ENCODE measurements at regions not wholly inside any gene's neighbourhood (a gene's known extent, or its start where the extent isn't known, plus 50 kb on each side); places are given as distances from the start of the nearest gene placed in this dataset.

GRCh38 chr6:150692604-150693003 lies 92.9 kb downstream of the PLEKHG1 start:
- no peak for TF ChIP-seq ZBTB7A (IDR thresholded peaks at IDR 0.05; ENCODE audit: low read depth)

GRCh38 chr6:150694889-150695288 lies 95.2 kb downstream of the PLEKHG1 start:
- TF ChIP-seq FOXM1 (IDR thresholded peaks at IDR 0.05; ENCODE audit: borderline replicate concordance, low read depth) (no peak), RAD21 (IDR thresholded peaks at IDR 0.05; ENCODE audit: low read depth) (no peak), REST (IDR thresholded peaks at IDR 0.05; ENCODE audit: low read depth) (no peak), ZBTB7A (IDR thresholded peaks at IDR 0.05; ENCODE audit: low read depth) (no peak), TCF12 (IDR thresholded peaks at IDR 0.05; ENCODE audit: low read depth) (no peak), CEBPB (IDR thresholded peaks at IDR 0.05) (no peak), TAF1 (IDR thresholded peaks at IDR 0.05; ENCODE audit: low read depth) (no peak), YY1 (IDR thresholded peaks at IDR 0.05; ENCODE audit: low read depth) (no peak), EGR1 (IDR thresholded peaks at IDR 0.05) (no peak), MAX (IDR thresholded peaks at IDR 0.05) (no peak), CREB1 (IDR thresholded peaks at IDR 0.05; ENCODE audit: low read depth) (no peak), TEAD4 (IDR thresholded peaks at IDR 0.05) (no peak), NFIC (IDR thresholded peaks at IDR 0.05) (no peak), EP300 (IDR thresholded peaks at IDR 0.05; ENCODE audit: borderline replicate concordance) (no peak), USF1 (IDR thresholded peaks at IDR 0.05) (no peak)

GRCh38 chr6:150695652-150696051 lies 96.0 kb downstream of the PLEKHG1 start:
- TF ChIP-seq CREB1 (IDR thresholded peaks at IDR 0.05; ENCODE audit: low read depth) (no peak), ZBTB7A (IDR thresholded peaks at IDR 0.05; ENCODE audit: low read depth) (no peak), EP300 (IDR thresholded peaks at IDR 0.05; ENCODE audit: borderline replicate concordance) (no peak), CEBPB (IDR thresholded peaks at IDR 0.05) (no peak), EGR1 (IDR thresholded peaks at IDR 0.05) (no peak), TAF1 (IDR thresholded peaks at IDR 0.05; ENCODE audit: low read depth) (no peak)

- no peak for TF ChIP-seq TCF12 (IDR thresholded peaks at IDR 0.05; ENCODE audit: low read depth)
- no peak for TF ChIP-seq ZBTB7A (IDR thresholded peaks at IDR 0.05; ENCODE audit: low read depth)
- TF ChIP-seq CREB1 (IDR thresholded peaks at IDR 0.05; ENCODE audit: low read depth), result no peak
- TF ChIP-seq USF1 (IDR thresholded peaks at IDR 0.05), result no peak
- no peak for TF ChIP-seq EP300 (IDR thresholded peaks at IDR 0.05; ENCODE audit: borderline replicate concordance)
- no peak for TF ChIP-seq YY1 (IDR thresholded peaks at IDR 0.05; ENCODE audit: low read depth)
Measured at GRCh38 chr6:150696190-150696589, 96.5 kb downstream of the PLEKHG1 start.

- TF ChIP-seq ZBTB7A (IDR thresholded peaks at IDR 0.05; ENCODE audit: low read depth), result no peak
- no peak for TF ChIP-seq TCF12 (IDR thresholded peaks at IDR 0.05; ENCODE audit: low read depth)
- no peak for TF ChIP-seq REST (IDR thresholded peaks at IDR 0.05; ENCODE audit: low read depth)
- TF ChIP-seq NFIC (IDR thresholded peaks at IDR 0.05), result no peak
- no peak for TF ChIP-seq CREB1 (IDR thresholded peaks at IDR 0.05; ENCODE audit: low read depth)
- TF ChIP-seq EP300 (IDR thresholded peaks at IDR 0.05; ENCODE audit: borderline replicate concordance), result no peak
- no peak for TF ChIP-seq TEAD4 (IDR thresholded peaks at IDR 0.05)
- TF ChIP-seq FOXM1 (IDR thresholded peaks at IDR 0.05; ENCODE audit: borderline replicate concordance, low read depth), result no peak
- no peak for TF ChIP-seq MAX (IDR thresholded peaks at IDR 0.05)
- no peak for TF ChIP-seq EGR1 (IDR thresholded peaks at IDR 0.05)
- TF ChIP-seq USF1 (IDR thresholded peaks at IDR 0.05), result no peak
Measured at GRCh38 chr6:150697515-150697914, 97.8 kb downstream of the PLEKHG1 start.

- TF ChIP-seq CREB1 (IDR thresholded peaks at IDR 0.05; ENCODE audit: low read depth) (no peak), TEAD4 (IDR thresholded peaks at IDR 0.05) (no peak), CEBPB (IDR thresholded peaks at IDR 0.05) (no peak), REST (IDR thresholded peaks at IDR 0.05; ENCODE audit: low read depth) (no peak), ZBTB7A (IDR thresholded peaks at IDR 0.05; ENCODE audit: low read depth) (no peak)
Measured at GRCh38 chr6:150698391-150698790, 98.7 kb downstream of the PLEKHG1 start.
